ENCODE measurements at regions not wholly inside any gene's neighbourhood (a gene's known extent, or its start where the extent isn't known, plus 50 kb on each side); places are given as distances from the start of the nearest gene placed in this dataset.

DNA sequence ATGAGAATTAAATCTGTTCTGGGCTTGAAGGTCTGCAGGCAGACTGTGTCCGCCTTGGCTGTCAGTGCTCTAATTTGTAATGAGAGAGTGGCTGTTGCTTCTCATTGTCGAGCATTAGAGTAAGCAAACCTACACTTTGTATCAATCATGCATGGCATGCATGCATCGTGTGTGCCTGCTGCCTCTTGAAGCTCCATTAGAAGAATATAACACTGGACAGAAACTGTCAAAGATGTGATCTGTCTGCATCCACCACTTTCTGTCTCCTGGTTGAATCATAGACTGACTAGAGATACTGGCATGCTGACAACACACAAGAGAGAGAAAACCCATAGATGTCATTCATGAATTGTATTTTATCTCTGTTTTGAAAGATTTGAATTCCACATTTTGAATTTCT lies 275.0 kb upstream of the NXPH2 start:
- no peak for DNase-seq

DNA sequence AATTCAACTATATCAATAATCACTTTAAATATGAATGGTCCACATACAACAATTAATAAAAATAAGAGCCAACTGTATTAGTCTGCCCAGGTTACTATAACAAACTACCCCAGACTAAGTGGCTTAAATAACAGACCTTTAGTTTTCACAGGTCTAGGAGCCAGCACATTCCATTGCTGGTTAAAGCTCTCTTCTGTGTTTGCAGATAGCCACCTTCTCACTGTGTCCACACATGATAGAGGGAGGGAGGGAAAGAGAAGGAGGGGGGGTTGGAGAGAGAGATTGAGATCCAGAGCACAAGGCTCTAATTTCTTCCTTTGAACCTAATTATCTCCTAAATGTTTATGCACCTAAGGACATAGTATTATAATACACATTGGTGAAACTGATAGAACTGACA lies 267.8 kb upstream of the NXPH2 start:
- no peak for DNase-seq

DNA sequence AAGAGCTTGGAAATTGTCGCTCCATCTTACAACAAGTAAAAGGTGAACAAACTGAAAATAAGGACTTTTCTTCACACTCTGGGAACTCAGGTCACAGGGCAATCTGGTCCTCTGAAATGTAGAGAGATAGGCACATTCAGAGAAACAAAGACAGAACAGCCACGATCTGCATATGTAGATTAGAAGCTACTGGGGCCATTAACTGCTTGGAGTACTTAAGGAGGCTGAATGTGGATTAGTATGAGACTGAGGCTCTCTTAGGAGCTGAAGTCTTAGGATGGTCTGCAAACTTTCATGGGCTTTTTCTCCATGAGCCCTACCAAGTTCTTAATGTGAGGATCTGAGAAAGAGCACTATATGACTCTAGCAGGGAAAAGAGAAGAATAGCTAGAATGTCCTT lies 265.3 kb upstream of the NXPH2 start:
- no peak for DNase-seq

DNA sequence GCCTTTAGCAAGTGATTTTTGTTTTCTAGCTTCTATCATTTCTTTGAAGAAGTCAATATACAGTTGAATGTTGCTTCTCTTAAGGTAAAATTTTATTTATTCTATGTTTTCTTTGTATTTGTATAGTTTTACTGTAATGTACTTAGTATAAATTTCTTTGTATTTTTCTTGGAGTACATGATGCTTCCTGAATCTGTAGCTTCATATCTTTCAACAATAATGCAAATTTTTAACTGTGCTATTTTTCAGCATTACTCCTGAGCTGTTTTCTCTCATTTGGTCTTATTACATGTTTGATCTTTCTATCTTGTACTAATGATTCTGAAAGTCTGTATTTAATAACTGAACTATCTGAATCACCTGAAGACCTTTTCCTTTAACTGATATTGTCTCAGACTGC lies 253.9 kb upstream of the NXPH2 start:
- DNase-seq: no peak

DNA sequence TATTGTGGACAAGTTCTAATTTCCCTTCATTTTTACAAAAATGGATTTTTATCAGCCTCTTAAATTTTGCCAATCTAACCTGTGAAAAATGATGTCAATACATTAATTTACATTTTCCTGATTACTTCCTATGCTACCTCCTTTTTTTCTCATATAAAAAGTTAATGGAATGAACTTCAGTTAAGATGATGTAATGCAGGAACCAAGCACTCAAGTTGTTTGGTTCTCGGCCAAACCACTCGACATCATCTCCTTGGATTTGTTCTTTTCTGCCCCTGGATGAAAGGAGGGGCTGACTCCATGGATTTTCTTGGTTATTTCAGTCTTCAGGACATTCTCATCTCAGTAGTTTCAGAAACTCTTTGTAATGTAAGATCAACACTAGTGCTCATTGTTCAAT lies 253.1 kb upstream of the NXPH2 start:
- no peak for DNase-seq

DNA sequence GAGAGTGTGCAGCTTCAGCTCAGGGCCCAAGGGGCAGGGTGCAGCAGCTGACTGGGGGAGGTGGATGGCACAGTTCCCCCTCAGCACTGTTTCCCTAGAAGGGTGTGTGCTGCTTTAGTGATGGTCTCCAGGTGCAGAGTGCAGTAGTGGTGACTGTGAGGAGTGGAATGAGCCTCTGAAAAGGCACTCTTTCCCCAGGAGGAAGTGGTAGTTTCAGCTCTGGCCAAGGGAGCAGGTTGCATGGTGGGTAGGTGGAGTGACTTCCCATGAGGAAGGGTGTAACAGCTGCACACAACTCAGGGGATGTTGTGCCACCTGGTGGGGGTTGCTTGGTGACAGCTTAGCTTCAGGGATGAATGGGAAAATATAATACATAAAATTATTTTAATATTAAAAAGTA lies 251.5 kb upstream of the NXPH2 start:
- no peak for DNase-seq

DNA sequence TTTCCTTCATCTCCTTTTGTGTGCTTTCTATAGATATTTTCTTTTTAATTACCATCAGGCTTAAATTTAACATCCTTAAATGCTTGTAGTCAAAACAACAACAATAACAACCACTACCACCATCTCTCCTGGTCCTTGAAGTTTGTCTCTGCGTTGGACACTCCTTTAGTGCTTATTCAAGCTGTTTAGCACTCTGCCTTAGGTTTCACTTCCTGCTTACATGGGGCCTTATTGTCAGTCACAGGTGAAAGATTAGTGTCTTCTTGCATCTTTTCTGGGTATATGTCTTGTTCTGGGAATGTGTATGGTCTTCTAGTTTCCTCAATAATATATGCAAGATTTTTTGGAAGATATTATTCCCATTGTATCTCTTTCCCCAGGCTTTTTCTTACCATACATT lies 240.1 kb upstream of the NXPH2 start:
- no peak for DNase-seq

DNA sequence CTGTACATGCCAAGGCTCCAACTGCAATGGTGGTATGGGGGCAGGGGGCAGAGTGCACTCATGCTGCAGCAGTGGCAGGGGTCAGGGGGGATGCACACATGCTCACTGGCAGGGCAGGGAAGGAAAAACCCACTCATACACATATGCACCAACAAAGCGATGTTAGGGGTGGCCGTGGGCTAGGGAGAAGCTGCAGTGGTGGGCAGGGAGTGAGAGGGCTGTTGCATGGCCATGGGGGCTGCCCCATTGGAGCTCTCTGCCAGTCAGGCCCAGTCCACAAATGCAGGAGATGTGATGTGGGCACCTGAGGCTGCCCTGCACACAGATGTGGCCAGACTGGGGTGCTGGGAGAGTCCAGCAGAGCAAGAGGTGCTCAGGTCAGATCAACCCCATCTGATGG lies 238.1 kb upstream of the NXPH2 start:
- DNase-seq: no peak

DNA sequence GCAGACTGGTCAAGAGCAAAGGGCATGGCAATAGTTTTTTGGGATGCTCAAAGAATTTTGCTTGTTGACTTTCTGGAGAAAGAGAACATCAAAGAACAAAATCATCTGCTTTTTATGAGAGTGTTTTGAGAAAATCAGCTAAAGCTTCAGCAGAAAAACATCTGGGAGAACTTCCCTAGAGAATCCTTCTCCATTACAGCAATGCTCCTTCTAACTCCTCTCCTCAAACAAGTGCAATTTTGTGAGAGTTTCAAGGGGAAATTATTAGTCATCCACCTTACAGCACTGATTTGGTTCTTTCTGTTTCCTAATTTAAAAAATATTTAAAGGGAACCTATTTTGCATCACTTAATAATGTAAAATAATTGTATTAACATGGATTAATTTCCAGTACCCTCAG lies 226.9 kb upstream of the NXPH2 start:
- DNase-seq: no peak

DNA sequence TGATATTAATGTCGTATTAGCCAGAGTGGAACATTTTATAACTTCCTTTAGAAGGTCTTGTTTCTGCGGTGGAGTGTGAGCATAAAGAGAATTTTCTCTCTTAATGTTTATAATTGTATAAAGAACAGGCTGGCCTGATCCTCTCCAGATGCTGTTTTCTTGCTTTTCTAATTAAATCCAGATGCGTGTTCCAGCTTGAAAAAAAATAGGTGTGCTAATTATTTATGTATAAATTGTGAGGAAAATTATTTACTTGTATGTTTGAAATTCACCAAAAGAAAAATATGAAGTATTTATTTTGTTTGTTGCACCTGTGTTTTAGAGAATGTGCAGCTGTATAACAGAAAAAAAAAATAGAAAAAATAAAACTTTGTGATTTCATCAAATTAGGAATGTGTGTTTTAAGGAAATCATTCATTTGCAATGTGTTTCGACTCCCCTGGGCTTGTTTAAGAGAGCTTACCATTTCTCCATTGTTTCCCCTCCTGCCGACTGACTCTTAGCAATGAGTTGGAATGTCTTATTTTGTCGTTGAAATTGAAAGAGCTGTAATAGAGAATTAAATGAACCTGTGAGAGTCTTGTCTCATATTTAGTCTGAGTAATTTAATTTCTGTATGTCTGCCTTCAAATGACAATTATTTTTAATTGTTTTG lies 220.1 kb upstream of the NXPH2 start:
- no peak for DNase-seq

DNA sequence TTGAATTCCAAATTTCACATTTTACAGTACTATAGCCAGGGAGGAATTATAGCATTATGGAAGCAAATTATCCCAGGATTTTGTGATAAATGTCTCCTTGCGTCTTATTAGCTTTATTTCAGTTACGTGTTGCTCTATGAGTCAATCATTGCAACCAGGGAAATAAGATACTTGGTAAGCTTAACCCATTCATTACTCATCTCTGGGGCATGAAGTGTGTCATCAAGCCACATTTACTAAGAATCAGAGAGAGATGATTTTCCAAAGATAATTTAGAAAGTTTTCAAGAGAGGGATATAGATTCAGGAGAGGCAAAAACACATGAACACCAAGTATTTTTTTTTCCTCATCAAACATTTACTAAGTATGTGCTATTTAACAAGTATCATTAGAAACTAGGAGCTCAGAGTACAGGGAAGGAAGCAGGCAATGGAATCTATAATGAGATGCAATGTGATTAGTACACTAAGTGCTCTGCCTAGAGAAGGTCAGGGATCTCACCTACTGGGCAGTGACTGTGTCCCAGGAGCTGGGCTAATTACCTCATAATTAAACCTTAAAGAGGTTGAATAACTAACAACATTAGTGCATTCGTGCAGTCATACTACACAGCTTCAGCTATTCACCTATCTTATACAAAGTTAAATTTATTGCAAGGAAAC lies 217.8 kb upstream of the NXPH2 start:
- DNase-seq: no peak

DNA sequence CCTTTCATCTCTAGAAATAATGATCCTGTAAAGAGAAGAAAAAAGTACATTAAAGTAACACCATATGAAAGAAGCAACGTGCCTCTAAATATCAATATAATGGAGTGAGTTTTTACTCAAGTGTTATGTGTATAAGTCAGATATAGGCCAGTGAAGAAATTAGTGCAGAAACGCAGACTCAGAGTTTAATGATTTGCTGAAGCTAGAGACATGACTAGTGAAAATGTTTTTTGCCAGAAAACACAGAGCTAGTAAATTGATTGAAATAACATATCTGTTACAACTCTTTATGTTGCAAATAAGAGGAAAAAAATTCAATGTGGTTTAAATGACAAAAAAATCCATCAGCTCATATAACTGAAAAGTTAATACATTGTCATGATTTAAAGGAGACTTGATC lies 217.2 kb upstream of the NXPH2 start:
- no peak for DNase-seq

DNA sequence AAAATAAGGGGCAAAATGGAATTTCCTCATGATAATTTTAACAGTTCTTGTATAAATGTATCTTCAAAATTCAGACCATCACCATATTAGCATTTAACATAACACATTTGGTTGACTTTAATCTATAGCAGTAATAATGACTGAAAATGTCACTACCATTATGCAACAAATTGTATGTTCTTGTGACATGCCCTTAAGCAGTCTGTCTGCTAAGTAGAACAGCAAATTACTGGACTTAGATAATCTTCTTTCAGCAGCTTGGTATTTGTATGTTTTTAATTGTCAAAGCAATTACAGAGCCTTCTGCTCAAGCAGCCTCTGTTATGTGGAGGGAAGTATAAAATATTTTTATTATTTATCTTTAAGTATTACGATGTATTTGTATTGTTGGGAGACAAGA lies 214.3 kb upstream of the NXPH2 start:
- no peak for DNase-seq

DNA sequence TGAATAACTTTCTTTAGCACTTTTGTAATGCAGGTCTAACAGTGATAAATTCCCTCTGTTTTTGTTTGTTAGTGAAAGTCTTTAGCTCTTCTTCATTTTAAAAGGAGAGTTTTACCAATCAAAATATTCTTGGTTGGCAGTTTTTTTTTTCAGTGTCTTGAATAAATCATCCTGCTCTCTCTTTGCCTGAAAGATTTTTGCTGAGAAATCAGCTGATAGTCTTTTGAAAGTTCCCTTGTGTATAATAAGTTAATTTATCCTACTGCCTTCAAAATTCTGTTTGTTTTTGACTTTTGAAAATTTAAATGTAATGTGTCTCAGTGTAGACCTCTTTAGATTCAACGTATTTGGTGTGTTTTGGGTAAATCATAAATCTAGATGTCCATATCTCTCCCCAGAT lies 205.7 kb upstream of the NXPH2 start:
- DNase-seq: no peak

DNA sequence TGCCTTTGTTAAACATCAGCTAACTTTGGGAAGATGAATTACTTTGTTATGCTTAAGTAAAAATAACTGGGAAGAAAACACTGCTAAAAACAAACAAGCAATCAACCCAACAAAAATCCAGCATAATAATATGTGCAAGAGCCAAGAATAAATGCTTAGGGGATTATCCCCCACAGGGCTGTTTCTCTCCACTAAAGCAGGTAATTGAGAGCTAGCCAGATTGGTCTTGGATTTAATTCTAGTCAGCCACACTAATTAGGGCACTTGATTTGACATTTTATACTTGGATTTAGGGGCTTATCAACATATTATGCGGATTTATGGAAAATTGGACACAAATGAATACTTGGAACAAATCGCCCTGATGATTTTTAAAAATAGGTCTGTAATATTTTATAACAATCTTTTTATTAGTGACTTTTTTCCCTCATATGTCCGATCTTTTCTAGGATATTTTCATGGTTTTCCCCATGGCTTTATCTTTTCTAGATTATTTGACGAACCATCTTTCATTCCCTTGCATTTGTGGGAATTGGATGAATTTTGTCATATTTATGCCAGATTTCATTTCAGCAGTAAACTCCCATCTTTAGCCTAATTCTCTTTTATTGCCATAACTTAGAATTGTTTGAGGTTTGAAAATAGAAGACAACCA lies 199.1 kb upstream of the NXPH2 start:
- no peak for DNase-seq

DNA sequence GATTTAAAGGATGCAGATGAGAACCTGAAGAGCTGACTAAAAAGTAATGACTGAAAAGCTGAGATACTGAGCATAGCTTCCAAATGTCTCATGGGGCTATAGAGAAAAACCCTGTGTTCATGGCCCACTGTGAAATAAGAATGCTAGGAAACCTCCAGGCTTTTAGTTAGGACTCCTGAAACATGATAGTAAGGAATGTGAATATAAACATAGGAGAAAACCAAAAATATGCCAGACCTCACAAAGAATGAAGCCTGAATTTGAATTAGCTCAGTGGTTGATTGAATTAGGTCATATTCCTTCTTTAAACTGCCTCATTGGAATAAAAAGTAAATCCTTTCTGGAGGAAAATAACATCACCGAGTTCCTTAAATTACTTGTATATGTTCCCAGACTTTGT lies 194.5 kb upstream of the NXPH2 start:
- no peak for DNase-seq

DNA sequence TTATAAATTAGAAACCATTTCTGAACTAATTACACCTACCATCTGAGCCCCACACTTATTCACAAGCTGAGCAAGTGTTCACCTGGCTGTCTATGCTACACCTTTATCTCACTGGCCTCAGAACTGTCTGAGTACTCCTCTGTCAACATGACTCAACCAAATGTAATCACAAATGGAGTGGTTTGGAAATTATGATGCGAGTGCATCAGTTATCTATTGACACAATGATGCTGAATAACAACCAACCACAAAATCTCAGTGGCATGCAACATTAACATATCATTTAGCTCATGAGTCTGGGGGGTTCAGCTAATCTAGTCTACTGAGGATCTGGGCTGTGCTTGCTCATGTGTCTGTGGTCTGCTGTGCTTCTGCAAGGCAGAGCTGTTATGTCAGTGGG lies 184.2 kb upstream of the NXPH2 start:
- DNase-seq: no peak

DNA sequence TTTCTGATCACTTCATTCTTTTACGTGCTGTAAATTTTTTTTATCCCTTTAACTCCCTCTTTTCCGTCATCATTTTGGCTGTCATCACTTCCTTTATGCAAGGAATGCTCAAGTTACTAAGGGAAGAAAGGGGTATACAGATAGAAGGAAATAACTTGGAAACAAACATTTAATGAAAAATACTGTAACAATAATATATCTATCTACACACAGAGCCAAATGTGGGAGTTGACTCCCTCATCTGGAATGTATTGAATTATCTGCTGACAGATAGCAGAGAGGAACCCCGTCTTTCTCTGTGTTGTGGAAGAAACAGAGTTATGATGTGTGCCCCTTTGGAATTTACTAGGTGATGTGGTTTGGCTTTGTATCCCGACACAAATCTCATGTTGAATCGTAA lies 182.5 kb upstream of the NXPH2 start:
- no peak for DNase-seq

DNA sequence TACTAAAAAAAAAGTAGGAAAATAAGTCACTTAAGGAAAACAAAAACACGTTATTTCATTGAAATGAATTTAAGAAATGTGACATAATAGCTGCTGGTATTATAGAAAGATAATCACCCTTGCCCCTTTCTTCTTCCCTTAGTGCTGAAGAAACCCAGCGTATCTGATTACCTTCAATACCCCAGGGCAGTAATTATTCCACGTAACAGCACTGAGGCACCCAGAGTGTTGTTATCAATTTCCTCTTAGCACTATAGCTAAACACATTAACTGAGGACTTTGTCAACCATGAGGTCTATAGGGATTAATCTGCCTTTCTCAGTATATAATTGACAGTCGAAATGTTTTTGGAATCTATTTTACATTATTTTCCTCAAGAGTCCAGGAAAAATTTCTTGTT lies 180.0 kb upstream of the NXPH2 start:
- DNase-seq: no peak

DNA sequence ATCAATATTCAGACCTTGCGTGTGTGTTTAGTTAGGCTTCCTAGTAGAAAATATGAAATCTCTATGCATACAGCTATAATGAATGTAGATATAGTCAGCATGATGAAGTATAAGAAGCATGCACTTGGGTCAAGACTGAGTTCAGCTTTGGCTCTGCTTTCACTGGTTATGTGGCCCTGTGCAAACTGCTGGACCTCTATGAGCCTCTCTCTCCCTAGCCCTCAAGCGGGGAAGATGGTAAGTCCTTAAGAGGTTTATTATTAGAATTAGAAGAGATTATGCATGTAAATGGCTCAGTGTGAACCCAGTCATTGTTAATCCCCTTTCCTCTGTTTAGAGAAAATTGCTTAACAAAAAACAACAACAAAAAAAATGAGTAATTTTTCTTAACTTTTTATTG lies 178.8 kb upstream of the NXPH2 start:
- DNase-seq: no peak

DNA sequence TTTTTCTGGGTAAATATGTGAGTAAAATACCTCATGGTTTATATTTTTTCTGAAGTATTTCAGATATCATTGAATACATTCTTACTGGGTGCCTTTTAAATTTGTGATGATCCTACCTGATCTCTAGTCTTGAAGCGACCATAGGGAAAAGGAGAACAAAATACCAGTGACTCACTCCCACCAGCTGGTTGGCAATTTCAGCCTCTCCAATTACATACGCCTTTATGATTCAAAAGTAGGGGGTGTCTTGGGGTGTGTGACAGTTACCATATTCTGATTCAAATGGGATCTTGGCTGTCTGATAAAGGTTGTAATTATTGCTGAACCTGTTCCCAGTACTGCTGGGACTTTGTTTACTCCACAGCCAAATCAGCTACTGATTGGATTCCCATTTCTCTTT lies 175.9 kb upstream of the NXPH2 start:
- DNase-seq: no peak

DNA sequence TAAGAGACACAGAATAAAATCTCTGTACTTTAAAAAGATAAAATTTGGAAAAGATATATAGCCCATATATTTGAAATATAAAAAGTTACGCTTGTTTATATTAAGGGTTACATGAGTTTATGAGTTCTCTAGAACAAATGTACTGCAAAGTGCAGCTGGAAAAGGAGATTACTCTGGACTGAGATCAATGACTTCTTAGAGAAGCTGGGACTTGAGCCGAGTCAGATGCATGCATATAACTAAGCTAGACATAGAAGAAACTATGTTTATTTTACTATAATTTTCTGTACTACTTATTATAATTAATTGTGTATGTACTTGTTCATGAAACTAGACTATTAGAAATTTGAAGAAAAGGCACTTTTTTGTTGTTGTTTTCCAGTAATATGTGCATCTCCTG lies 170.3 kb upstream of the NXPH2 start:
- DNase-seq: no peak

DNA sequence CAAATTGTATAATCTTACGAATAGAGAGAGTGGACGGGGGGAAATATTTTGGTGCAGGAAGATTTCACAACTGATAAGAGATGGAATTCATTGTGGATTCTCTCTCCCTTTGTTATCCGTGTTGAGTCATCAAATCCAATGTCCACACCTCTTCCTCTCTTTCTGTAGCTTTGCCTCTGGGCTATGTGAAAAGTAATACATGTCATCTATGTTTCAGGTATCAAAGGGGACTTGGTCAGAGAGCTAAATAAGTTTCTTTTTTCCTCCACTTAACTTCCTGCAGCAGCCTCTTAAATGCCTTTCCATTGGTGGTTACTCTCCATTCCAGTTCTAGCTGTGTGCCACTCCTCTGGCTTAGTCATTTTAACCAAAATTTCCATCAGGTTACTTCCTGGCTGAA lies 169.3 kb upstream of the NXPH2 start:
- no peak for DNase-seq
